Endothelial cell of umbilical vein (primary cell): ENCODE measurements at regions not wholly inside any gene's neighbourhood (a gene's known extent, or its start where the extent isn't known, plus 50 kb on each side); places are given as distances from the start of the nearest gene placed in this dataset.

ENCODE experiments used
- POLR2A ChIP-seq: IDR thresholded peaks from 2 replicates; pipeline ENCODE4 v1.6.1; 2012; ENCODE audit warnings: low read depth, mild to moderate bottlenecking, control low read depth, low read length
- POLR2AphosphoS5 ChIP-seq: IDR thresholded peaks from 2 replicates; pipeline ENCODE4 v1.6.1; 2012; ENCODE audit warnings: low read depth, mild to moderate bottlenecking, control low read depth, low read length, moderate library complexity; ENCODE audit not compliant: insufficient read depth
- TF ChIP-seq, protein P1 (sequence below), 2 donors: IDR thresholded peaks; 1 replicate in 1 of 2; 2 replicates in 1 of 2; pipeline ENCODE4 v1.5.1; 2011; ENCODE audit warnings: low read length in 2 of 2, mild to moderate bottlenecking in 2 of 2, moderate library complexity in 2 of 2, control low read depth in 1 of 2, inconsistent platforms in 1 of 2, low read depth in 1 of 2; ENCODE audit not compliant: insufficient read depth in 1 of 2; ENCODE audit errors: extremely low read depth in 1 of 2
- TF ChIP-seq, protein P2 (sequence below): IDR thresholded peaks from 2 replicates; pipeline ENCODE4 v1.6.1; 2011; ENCODE audit not compliant: insufficient read depth, insufficient read length

DNA sequence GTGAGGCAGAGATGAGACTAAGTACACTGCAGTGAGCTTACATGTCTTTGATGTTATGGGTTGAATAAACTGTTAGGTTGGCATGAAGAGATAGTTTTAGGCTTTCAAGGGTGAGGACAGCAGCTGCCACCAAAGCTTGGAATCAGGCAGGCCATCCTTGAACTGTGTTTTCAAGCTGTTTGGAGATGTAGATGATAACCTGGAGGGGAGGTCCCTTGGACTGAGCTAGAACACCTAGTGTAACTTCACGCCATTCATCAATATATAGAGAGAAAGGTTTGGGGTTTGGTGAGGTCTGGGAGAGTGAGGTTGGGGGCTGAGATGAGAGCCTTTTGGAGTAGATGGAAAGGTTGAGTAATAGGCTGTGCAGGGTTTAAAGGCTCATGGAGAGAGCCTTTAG, 2447.0 kb downstream of the TP53TG3F start:
- TF ChIP-seq, protein P1, sequence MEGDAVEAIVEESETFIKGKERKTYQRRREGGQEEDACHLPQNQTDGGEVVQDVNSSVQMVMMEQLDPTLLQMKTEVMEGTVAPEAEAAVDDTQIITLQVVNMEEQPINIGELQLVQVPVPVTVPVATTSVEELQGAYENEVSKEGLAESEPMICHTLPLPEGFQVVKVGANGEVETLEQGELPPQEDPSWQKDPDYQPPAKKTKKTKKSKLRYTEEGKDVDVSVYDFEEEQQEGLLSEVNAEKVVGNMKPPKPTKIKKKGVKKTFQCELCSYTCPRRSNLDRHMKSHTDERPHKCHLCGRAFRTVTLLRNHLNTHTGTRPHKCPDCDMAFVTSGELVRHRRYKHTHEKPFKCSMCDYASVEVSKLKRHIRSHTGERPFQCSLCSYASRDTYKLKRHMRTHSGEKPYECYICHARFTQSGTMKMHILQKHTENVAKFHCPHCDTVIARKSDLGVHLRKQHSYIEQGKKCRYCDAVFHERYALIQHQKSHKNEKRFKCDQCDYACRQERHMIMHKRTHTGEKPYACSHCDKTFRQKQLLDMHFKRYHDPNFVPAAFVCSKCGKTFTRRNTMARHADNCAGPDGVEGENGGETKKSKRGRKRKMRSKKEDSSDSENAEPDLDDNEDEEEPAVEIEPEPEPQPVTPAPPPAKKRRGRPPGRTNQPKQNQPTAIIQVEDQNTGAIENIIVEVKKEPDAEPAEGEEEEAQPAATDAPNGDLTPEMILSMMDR (IDR thresholded peaks at IDR 0.05; ENCODE audit: extremely low read depth in 1 of 2, insufficient read depth in 1 of 2, low read depth in 1 of 2, low read length in 2 of 2), result no peak
- TF ChIP-seq POLR2AphosphoS5, result no peak
- no peak for TF ChIP-seq POLR2A
- TF ChIP-seq, protein P2, sequence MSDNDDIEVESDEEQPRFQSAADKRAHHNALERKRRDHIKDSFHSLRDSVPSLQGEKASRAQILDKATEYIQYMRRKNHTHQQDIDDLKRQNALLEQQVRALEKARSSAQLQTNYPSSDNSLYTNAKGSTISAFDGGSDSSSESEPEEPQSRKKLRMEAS, result no peak
